ENCODE measurements at regions not wholly inside any gene's neighbourhood (a gene's known extent, or its start where the extent isn't known, plus 50 kb on each side); places are given as distances from the start of the nearest gene placed in this dataset.

DNA sequence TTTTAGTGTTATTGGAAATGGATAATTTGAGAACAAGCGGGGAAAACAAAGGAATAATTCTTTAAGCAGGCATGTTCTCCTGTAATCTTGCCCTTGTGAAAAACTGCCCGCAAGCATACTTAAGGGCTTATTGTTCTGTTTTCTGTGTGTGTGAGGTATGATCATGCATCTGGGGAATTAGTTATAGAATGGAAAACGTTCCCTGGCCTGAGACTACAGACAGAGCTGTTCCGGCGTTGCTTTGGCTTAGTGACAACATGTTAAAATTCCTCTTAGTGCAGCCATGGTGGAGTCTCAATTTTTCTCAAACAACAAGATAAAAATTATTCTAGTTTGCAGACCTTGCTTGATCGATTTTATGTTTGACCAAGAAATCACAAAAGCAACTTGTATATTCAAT is 560.2 kb upstream of the SPRY2 start:
- Histone ChIP-seq H3K4me1 (ENCODE audit: control insufficient read depth, extremely low read depth, insufficient read depth, low read length) (no peaks in the 10 kb centered on the region), H4K20me1 (replicated peaks; ENCODE audit: control insufficient read depth, extremely low read depth, insufficient read depth, low read length) (no peaks in the 10 kb centered on the region), H3K9ac (replicated peaks; ENCODE audit: extremely low read depth, insufficient read depth, low read length) (no peak overlapping the region), H2AFZ (ENCODE audit: low read depth, low read length) (no peak overlapping the region), H3K9me1 (replicated peaks; ENCODE audit: control insufficient read depth, extremely low read depth, insufficient read depth, low read length) (no peaks in the 10 kb centered on the region), H3K4me2 (ENCODE audit: insufficient read depth, low read length) (no peak overlapping the region), H3K9me3 (replicated peaks; ENCODE audit: control insufficient read depth, insufficient read depth, low read length) (no peaks in the 10 kb centered on the region), H3K27me3 (ENCODE audit: control insufficient read depth in 2 of 2, insufficient read depth in 2 of 2, low read length in 2 of 2) (no peaks in the 10 kb centered on the region), H3K4me3 (replicated peaks in 1 of 3; ENCODE audit: insufficient read depth in 1 of 3, low read depth in 1 of 3, low read length in 3 of 3) (no peak overlapping the region), H3K27ac (ENCODE audit: insufficient read depth, low read depth, low read length) (no peak overlapping the region), H3K36me3 (ENCODE audit: control insufficient read depth in 2 of 2, extremely low read depth in 1 of 2, insufficient read depth in 2 of 2, low read length in 2 of 2) (no peaks in the 10 kb centered on the region), H3K79me2 (ENCODE audit: control insufficient read depth, insufficient read depth, low read length) (no peaks in the 10 kb centered on the region)
- FAIRE-seq: no peak
- TF ChIP-seq POLR2A (IDR thresholded peaks at IDR 0.05; ENCODE audit: low read depth, low read length) (no peak), POLR2AphosphoS5 (IDR thresholded peaks at IDR 0.05; ENCODE audit: insufficient read depth, low read depth, low read length) (no peak), FOS (IDR thresholded peaks at IDR 0.05; ENCODE audit: borderline replicate concordance, insufficient read depth, low read length) (no peak), GATA2 (IDR thresholded peaks at IDR 0.05; ENCODE audit: insufficient read depth, insufficient read length, low read depth, low read length) (no peak), JUN (IDR thresholded peaks at IDR 0.05; ENCODE audit: borderline replicate concordance, insufficient read depth, insufficient read length, low read depth) (no peak), MYC (IDR thresholded peaks at IDR 0.05; ENCODE audit: low read depth, low read length) (no peak), EZH2 (IDR thresholded peaks at IDR 0.05; ENCODE audit: borderline replicate concordance, low read depth, low read length, severe bottlenecking) (no peak)
- TF ChIP-seq, protein P1, sequence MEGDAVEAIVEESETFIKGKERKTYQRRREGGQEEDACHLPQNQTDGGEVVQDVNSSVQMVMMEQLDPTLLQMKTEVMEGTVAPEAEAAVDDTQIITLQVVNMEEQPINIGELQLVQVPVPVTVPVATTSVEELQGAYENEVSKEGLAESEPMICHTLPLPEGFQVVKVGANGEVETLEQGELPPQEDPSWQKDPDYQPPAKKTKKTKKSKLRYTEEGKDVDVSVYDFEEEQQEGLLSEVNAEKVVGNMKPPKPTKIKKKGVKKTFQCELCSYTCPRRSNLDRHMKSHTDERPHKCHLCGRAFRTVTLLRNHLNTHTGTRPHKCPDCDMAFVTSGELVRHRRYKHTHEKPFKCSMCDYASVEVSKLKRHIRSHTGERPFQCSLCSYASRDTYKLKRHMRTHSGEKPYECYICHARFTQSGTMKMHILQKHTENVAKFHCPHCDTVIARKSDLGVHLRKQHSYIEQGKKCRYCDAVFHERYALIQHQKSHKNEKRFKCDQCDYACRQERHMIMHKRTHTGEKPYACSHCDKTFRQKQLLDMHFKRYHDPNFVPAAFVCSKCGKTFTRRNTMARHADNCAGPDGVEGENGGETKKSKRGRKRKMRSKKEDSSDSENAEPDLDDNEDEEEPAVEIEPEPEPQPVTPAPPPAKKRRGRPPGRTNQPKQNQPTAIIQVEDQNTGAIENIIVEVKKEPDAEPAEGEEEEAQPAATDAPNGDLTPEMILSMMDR (IDR thresholded peaks at IDR 0.05; ENCODE audit: extremely low read depth in 1 of 2, insufficient read depth in 1 of 2, low read depth in 1 of 2, low read length in 2 of 2): no peak
- TF ChIP-seq, protein P2, sequence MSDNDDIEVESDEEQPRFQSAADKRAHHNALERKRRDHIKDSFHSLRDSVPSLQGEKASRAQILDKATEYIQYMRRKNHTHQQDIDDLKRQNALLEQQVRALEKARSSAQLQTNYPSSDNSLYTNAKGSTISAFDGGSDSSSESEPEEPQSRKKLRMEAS (IDR thresholded peaks at IDR 0.05; ENCODE audit: insufficient read depth, insufficient read length): no peak
- ChIA-PET POLR2A (no interaction called here), CTCF (no interaction called here)
- BruUV-seq (replicated peaks): no TSS peak
- DNase-seq (ENCODE audit: low read depth, low spot score): no peak
- intact Hi-C loops (cut with micrococcal nuclease) (no loop called here), dilution Hi-C loops (cut with MboI; ENCODE audit: extremely low pct_ligation_motif_present, low sequenced_read_pairs) (no loop called here)

Data from endothelial cell of umbilical vein (primary cell).